HEK293 (cell line): ENCODE measurements at regions not wholly inside any gene's neighbourhood (a gene's known extent, or its start where the extent isn't known, plus 50 kb on each side); places are given as distances from the start of the nearest gene placed in this dataset.

Experiments
- CTCF ChIA-PET: fragments of 350-600 bp; formaldehyde crosslinking; extraction: SDS; loops from one replicate; lab custom pipeline; 2021; ENCODE audit warnings: antibody characterized with exemption; lab: Yijun Ruan, JAX
- POLR2A ChIA-PET: fragments of 300-600 bp; formaldehyde crosslinking; extraction: SDS; loops from one replicate; lab custom pipeline; 2020; ENCODE audit warnings: antibody characterized with exemption, inconsistent platforms; lab: Yijun Ruan, JAX
- H3K27ac ChIP-seq: fragments of 200-500 bp; sonication (Bioruptor generic); 2 replicates; pipeline ENCODE4 v1.5.1; 2014; ENCODE audit warnings: low read depth, low read length, control low read depth, inconsistent platforms; ENCODE audit errors: extremely low read depth
- H3K36me3 ChIP-seq, 2 experiments: fragments of 200-500 bp in 1 of 2; sonication (Bioruptor generic) in 1 of 2; 1 replicate in 1 of 2; 2 replicates in 1 of 2; pipeline ENCODE4 v1.5.1; 2014 to 2017; ENCODE audit warnings: inconsistent platforms in 2 of 2, low read length in 2 of 2; ENCODE audit not compliant: control insufficient read depth in 2 of 2, insufficient read depth in 1 of 2
- H3K4me1 ChIP-seq: fragments of 200-500 bp; sonication (Bioruptor generic); 2 replicates; pipeline ENCODE4 v1.5.1; 2014; ENCODE audit warnings: mild to moderate bottlenecking, low read length, inconsistent platforms; ENCODE audit not compliant: control insufficient read depth, insufficient read depth
- H3K4me3 ChIP-seq: 2 replicates; pipeline ENCODE4 v1.5.1; 2011; ENCODE audit warnings: low read depth, mild to moderate bottlenecking, control low read depth, low read length, moderate library complexity
- H3K9me3 ChIP-seq: fragments of 200-500 bp; sonication (Bioruptor generic); 2 replicates; pipeline ENCODE4 v1.5.1; 2014; ENCODE audit warnings: low read depth, low read length, inconsistent platforms; ENCODE audit not compliant: control insufficient read depth, insufficient read depth
- IKZF3 ChIP-seq: fragments of 450-650 bp; IDR thresholded peaks from 2 replicates; pipeline ENCODE4 v1.5.0; 2018; ENCODE audit warnings: missing biosample characterization, mild to moderate bottlenecking, missing genetic modification characterization, moderate library complexity
- KLF10 ChIP-seq: fragments of 450-650 bp; IDR thresholded peaks from 2 replicates; pipeline ENCODE4 v1.5.1; 2018; ENCODE audit warnings: missing biosample characterization, mild to moderate bottlenecking, missing genetic modification characterization
- MYNN ChIP-seq: fragments of 450-650 bp; formaldehyde crosslinking; IDR thresholded peaks from 2 replicates; pipeline ENCODE4 v1.5.1; 2016; ENCODE audit warnings: missing biosample characterization, missing genetic modification characterization, borderline replicate concordance
- PBX3 ChIP-seq: sonication (generic); formaldehyde crosslinking; IDR thresholded peaks from 2 replicates; pipeline ENCODE4 v1.8.1; 2022; ENCODE audit warnings: mild to moderate bottlenecking, moderate library complexity, missing genetic modification reagents
- RBAK ChIP-seq: fragments of 450-650 bp; formaldehyde crosslinking; IDR thresholded peaks from 2 replicates; pipeline ENCODE4 v1.5.1; 2016; ENCODE audit warnings: missing biosample characterization, missing genetic modification characterization
- SETDB1 ChIP-seq: IDR thresholded peaks from one replicate; pipeline ENCODE4 v1.6.1; 2017; ENCODE audit warnings: mild to moderate bottlenecking, low read length, moderate library complexity, mixed read lengths; ENCODE audit not compliant: insufficient read length
- SP3 ChIP-seq: fragments of 450-650 bp; formaldehyde crosslinking; IDR thresholded peaks from 2 replicates; pipeline ENCODE4 v1.5.1; 2016; ENCODE audit warnings: missing biosample characterization, missing genetic modification characterization
- ZBTB8A ChIP-seq: fragments of 450-650 bp; formaldehyde crosslinking; IDR thresholded peaks from 2 replicates; pipeline ENCODE4 v1.5.1; 2016; ENCODE audit warnings: missing biosample characterization, missing genetic modification characterization
- ZNF132 ChIP-seq: fragments of 450-650 bp; formaldehyde crosslinking; IDR thresholded peaks from 2 replicates; pipeline ENCODE4 v1.5.1; 2017; ENCODE audit warnings: missing biosample characterization, missing genetic modification characterization, borderline replicate concordance
- ZNF221 ChIP-seq: fragments of 450-650 bp; formaldehyde crosslinking; IDR thresholded peaks from 2 replicates; pipeline ENCODE4 v1.5.1; 2017; ENCODE audit warnings: missing biosample characterization, missing genetic modification characterization, borderline replicate concordance
- ZNF266 ChIP-seq: fragments of 450-650 bp; formaldehyde crosslinking; IDR thresholded peaks from 2 replicates; pipeline ENCODE4 v1.5.1; 2016; ENCODE audit warnings: missing biosample characterization, missing genetic modification characterization, low read depth
- ZNF302 ChIP-seq: fragments of 450-650 bp; formaldehyde crosslinking; IDR thresholded peaks from 2 replicates; pipeline ENCODE4 v1.5.1; 2016; ENCODE audit warnings: missing biosample characterization, missing genetic modification characterization, low read depth
- ZNF449 ChIP-seq: fragments of 450-650 bp; formaldehyde crosslinking; IDR thresholded peaks from 2 replicates; pipeline ENCODE4 v1.5.1; 2017; ENCODE audit warnings: missing biosample characterization, mild to moderate bottlenecking, missing genetic modification characterization, moderate library complexity
- ZNF549 ChIP-seq: fragments of 450-650 bp; IDR thresholded peaks from 2 replicates; pipeline ENCODE4 v1.5.1; 2018; ENCODE audit warnings: missing biosample characterization, missing genetic modification characterization, mild to moderate bottlenecking, inconsistent platforms, moderate library complexity
- ZNF580 ChIP-seq: fragments of 450-650 bp; formaldehyde crosslinking; IDR thresholded peaks from 2 replicates; pipeline ENCODE4 v1.5.1; 2016; ENCODE audit warnings: missing biosample characterization, missing genetic modification characterization
- ZNF585B ChIP-seq: fragments of 450-650 bp; formaldehyde crosslinking; IDR thresholded peaks from 2 replicates; pipeline ENCODE4 v1.5.1; 2016; ENCODE audit warnings: missing biosample characterization, missing genetic modification characterization
- ZNF621 ChIP-seq: fragments of 450-650 bp; formaldehyde crosslinking; IDR thresholded peaks from 2 replicates; pipeline ENCODE4 v1.5.1; 2017; ENCODE audit warnings: missing biosample characterization, missing genetic modification characterization
- ZNF623 ChIP-seq: fragments of 450-650 bp; formaldehyde crosslinking; IDR thresholded peaks from 2 replicates; pipeline ENCODE4 v1.5.1; 2016; ENCODE audit warnings: missing biosample characterization, missing genetic modification characterization
- ZNF654 ChIP-seq: fragments of 450-650 bp; formaldehyde crosslinking; IDR thresholded peaks from 2 replicates; pipeline ENCODE4 v1.5.1; 2016; ENCODE audit warnings: low read depth, missing biosample characterization, missing genetic modification characterization
- ZNF670 ChIP-seq: fragments of 450-650 bp; formaldehyde crosslinking; IDR thresholded peaks from 2 replicates; pipeline ENCODE4 v1.5.1; 2016; ENCODE audit warnings: missing biosample characterization, missing genetic modification characterization, low read depth
- ZSCAN4 ChIP-seq: fragments of 450-650 bp; formaldehyde crosslinking; IDR thresholded peaks from 2 replicates; pipeline ENCODE4 v1.5.1; 2017; ENCODE audit warnings: missing biosample characterization, missing genetic modification characterization
- TF ChIP-seq, protein P1 (sequence below): fragments of 450-650 bp; formaldehyde crosslinking; optimal IDR thresholded peaks from 2 replicates; pipeline ENCODE3; 2016; ENCODE audit warnings: missing biosample characterization, mild to moderate bottlenecking, missing genetic modification characterization
- TF ChIP-seq, protein P2 (sequence below): fragments of 450-650 bp; formaldehyde crosslinking; IDR thresholded peaks from 2 replicates; pipeline ENCODE4 v1.5.1; 2016; ENCODE audit warnings: missing biosample characterization, missing genetic modification characterization

DNA sequence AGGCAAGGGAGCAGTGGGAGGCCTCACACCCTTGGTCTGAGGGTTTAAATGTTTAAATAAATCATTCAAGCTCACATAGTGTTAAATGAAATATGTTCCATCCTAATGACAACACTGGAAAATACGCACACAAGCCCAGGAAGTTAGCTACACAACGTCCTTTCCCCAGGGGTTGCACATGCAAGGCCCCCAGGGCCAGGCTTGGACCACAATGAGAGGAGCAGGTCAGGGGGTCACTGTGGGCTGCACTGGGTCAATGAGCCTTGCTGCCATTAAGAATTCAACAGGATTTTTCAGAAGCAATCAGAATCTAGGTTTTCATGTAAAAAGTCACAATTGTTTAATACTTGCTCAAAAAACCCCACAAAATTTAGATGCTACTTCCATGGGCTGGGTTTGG lies 64.9 kb upstream of the ADCY1 start:
- Histone ChIP-seq H3K4me1 (no peaks in the 10 kb centered on the region), H3K36me3 (no peaks in the 10 kb centered on the region), H3K4me3 (no peak overlapping the region), H3K27ac (no peak overlapping the region), H3K9me3 (no peaks in the 10 kb centered on the region)
- TF ChIP-seq ZNF449 (tag by site-specific recombination) (no peak), IKZF3 (tag by site-specific recombination) (no peak), ZNF670 (tag by site-specific recombination) (no peak), PBX3 (CRISPR knock-in tag) (no peak)
- TF ChIP-seq, protein P1, sequence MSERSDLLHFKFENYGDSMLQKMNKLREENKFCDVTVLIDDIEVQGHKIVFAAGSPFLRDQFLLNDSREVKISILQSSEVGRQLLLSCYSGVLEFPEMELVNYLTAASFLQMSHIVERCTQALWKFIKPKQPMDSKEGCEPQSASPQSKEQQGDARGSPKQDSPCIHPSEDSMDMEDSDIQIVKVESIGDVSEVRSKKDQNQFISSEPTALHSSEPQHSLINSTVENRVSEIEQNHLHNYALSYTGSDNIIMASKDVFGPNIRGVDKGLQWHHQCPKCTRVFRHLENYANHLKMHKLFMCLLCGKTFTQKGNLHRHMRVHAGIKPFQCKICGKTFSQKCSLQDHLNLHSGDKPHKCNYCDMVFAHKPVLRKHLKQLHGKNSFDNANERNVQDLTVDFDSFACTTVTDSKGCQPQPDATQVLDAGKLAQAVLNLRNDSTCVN (tag by site-specific recombination) = no peak
- POLR2A ChIA-PET = no interaction called here
- CTCF ChIA-PET = no interaction called here

DNA sequence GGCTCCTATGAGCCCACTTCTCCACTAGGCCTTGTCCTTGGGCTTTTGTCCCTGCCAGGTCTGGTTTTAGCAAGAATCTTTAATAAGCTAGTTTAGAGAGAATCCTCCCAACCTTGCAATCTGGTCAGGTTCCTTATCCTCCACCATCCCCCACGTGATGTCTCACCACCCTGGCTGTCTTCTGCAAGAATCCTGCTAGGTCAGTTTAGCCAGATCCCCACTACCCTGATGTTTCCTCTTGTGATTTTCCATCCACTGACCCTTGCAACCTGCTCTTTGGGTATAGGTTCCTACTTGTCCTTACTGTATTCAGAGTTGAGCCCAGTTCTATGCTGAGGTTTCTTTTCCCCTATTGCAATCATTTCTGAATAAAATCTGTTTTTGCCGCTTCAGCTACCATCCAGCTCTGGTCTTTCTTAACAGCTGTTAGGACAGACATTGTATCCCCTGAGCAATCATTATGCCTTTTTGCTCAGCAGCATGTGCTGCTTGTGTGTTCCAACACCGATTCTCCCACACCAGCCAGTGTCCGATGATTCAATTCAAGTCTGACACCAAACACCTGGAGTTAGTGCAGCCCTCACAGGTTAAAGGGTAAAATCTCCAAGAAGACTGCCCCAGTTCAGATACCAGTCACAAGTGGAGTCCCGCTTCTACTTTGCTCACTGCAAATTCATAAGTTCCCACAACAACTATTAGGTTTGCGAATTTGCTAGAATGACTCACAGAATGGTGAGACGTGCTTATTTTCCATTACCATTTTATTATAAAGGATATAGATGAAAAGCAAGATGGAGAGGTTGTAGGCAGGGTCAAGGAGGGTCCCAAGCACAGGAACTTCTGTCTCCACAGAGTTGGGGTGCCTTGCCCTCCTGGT lies 62.2 kb upstream of the ADCY1 start:
- CTCF ChIA-PET = no interaction called here
- TF ChIP-seq, protein P2, sequence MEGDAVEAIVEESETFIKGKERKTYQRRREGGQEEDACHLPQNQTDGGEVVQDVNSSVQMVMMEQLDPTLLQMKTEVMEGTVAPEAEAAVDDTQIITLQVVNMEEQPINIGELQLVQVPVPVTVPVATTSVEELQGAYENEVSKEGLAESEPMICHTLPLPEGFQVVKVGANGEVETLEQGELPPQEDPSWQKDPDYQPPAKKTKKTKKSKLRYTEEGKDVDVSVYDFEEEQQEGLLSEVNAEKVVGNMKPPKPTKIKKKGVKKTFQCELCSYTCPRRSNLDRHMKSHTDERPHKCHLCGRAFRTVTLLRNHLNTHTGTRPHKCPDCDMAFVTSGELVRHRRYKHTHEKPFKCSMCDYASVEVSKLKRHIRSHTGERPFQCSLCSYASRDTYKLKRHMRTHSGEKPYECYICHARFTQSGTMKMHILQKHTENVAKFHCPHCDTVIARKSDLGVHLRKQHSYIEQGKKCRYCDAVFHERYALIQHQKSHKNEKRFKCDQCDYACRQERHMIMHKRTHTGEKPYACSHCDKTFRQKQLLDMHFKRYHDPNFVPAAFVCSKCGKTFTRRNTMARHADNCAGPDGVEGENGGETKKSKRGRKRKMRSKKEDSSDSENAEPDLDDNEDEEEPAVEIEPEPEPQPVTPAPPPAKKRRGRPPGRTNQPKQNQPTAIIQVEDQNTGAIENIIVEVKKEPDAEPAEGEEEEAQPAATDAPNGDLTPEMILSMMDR (tag by site-specific recombination) = no peak
- no peak for TF ChIP-seq ZNF623 (tag by site-specific recombination)
- TF ChIP-seq ZNF266 = no peak
- no peak for TF ChIP-seq ZBTB8A (tag by site-specific recombination)
- no peak for TF ChIP-seq ZNF132
- TF ChIP-seq ZNF585B (tag by site-specific recombination) = no peak
- no peak for TF ChIP-seq RBAK
- TF ChIP-seq ZNF654 = no peak
- TF ChIP-seq SETDB1 = no peak
- TF ChIP-seq ZNF221 (tag by site-specific recombination) = no peak
- TF ChIP-seq ZNF580 (tag by site-specific recombination) = no peak
- no peak for TF ChIP-seq KLF10 (tag by site-specific recombination)
- TF ChIP-seq SP3 (tag by site-specific recombination) = no peak
- no peak for TF ChIP-seq MYNN (tag by site-specific recombination)
- TF ChIP-seq ZNF621 (tag by site-specific recombination) = no peak
- no peak for TF ChIP-seq ZNF549 (tag by site-specific recombination)
- TF ChIP-seq ZNF302 = no peak
- no peak for TF ChIP-seq ZSCAN4 (tag by site-specific recombination)
- Histone ChIP-seq H3K4me1 (0 out of 2 replicates have a peak, but pooled peaks cover 5% of the 10 kb centered on the region), H3K9me3 (no peaks in the 10 kb centered on the region), H3K27ac (no peak overlapping the region), H3K36me3 (no peaks in the 10 kb centered on the region), H3K4me3 (no peak overlapping the region)
- POLR2A ChIA-PET = no interaction called here
